ENCODE measurements at regions not wholly inside any gene's neighbourhood (a gene's known extent, or its start where the extent isn't known, plus 50 kb on each side); places are given as distances from the start of the nearest gene placed in this dataset.

DNA sequence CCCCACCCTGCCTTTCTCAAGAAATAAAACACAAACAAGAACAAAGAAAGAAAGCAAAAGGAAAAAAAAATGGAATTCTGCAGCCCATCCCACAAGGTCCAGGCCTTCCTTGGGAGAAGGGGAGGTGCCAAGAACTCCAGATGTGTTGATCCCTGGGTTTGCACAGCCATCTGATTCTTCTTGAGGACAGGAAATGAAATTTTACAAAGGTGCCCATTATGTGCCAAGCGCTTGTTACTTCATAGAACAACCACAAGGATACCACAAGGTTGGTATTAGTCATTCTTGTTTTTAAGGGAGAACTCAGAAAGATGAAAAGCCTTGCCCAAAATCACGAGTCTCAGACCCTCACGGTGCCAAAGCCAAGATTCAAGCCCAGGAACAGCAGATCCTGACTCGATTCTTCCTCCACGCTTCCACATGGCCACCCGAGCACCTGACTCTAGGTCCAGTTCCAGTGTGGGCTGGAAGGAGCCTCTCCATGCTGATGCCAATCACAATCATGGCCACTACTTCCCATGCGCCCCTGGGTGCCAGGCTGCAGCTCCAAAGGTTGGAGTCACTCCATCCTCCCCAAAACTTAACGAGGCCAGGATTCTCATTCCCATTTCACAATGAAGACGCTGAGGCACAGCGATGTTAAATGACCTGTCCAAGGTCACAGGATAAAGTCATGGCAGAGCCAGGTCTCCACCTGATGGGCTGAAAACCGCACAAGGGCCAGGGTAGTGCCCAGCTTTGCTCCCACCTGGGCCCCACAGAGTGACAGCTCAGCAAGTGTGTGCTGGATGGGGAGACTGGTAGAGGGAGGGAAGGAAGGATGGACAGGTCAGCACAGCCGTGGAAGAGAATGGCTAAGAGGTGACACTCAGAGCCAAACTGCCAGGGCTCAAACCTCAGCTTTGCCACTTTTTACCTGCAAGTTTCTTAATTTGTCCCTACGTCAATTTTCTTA is 66.7 kb upstream of the TOP1 start:
- peak; percentile 65 for DNase-seq (ENCODE audit: low read depth)
- TF ChIP-seq, protein P1, sequence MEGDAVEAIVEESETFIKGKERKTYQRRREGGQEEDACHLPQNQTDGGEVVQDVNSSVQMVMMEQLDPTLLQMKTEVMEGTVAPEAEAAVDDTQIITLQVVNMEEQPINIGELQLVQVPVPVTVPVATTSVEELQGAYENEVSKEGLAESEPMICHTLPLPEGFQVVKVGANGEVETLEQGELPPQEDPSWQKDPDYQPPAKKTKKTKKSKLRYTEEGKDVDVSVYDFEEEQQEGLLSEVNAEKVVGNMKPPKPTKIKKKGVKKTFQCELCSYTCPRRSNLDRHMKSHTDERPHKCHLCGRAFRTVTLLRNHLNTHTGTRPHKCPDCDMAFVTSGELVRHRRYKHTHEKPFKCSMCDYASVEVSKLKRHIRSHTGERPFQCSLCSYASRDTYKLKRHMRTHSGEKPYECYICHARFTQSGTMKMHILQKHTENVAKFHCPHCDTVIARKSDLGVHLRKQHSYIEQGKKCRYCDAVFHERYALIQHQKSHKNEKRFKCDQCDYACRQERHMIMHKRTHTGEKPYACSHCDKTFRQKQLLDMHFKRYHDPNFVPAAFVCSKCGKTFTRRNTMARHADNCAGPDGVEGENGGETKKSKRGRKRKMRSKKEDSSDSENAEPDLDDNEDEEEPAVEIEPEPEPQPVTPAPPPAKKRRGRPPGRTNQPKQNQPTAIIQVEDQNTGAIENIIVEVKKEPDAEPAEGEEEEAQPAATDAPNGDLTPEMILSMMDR (conservative IDR thresholded peaks at IDR 0.05; ENCODE audit: low read length) = no peak

DNA sequence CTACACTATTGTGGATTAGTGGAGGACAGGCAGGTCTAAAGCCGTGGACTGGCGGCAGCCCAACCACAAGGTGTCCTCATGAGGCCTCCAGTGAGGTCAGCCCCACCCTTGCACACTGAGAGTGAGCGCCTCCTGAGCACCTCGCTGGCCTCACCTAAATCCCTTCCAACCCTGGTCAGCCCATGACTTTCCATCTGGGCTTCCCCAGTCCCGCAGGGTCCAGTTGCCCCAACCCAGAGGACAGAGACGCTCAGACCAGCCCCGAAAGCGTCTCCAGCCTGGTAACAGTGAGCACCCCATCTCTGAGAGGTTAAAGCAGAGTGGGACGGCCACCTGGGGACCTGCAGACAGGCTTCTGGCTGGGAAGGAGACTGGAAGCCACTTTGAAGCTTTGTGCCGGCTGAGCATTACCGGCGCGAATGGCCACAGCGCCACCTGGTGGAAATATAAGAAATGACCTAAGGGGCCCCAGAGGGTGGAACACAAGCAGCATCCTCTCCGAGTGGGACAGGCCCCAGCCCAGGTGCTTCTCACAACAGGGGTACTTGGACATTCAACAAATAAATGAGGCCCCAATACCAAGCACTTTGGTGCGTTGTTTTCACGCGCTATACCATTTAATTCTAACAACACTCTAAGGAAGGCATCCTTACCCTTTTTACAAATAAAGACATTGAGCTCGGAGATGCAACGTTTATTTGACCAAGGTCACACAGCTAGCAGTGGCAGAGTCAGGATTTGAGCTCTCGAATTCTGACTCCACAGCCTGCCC is 65.7 kb upstream of the TOP1 start:
- DNase-seq (ENCODE audit: low read depth) = peak; percentile 43
- H3K4me3 ChIP-seq (ENCODE audit: low read length) = no peak overlapping the region
- TF ChIP-seq, protein P1 (conservative IDR thresholded peaks at IDR 0.05; ENCODE audit: low read length) = peak; percentile 78

More for the DNA sequence above, 66.7 kb upstream of the TOP1 start:
- H3K4me3 ChIP-seq (ENCODE audit: low read length) = no peak overlapping the region

DNA sequence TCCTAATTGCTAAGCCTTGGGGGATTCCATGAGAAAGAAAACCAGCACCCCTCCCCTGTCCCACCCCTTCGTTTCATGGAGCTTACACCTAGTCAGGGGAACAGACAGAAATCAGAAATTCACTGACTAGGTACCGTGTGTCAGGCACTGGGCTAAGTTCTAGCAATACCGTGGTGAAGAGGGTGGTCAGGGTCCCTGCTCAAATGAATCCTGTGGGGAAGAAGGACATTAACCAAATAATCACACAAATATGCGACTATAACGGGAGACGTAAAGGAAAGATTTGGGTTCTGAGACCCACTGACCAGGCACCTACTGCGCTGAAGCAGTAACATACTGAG is 65.1 kb upstream of the TOP1 start:
- TF ChIP-seq, protein P1 (conservative IDR thresholded peaks at IDR 0.05; ENCODE audit: low read length) = no peak
- H3K4me3 ChIP-seq (ENCODE audit: low read length) = no peak overlapping the region
- DNase-seq (ENCODE audit: low read depth) = no peak

DNA sequence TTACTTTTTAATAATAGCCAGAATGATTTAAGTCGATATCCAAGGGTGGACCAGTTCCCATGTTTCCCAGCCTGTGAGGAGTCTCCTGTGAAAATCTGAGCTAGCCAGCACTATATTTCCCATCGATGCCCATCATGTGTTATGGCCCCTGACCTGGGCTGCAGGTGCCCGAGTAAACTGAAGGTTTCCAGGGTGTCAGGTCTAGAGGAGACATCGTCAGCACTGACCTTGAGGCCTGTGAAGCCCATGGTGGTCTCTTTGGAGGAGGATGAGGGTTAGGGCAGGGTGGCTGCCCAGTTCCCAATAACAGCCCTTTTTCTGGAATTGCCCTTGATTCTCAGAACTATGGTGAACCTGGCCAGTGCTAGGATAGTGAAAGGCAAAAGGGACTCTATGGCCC is 63.0 kb upstream of the TOP1 start:
- H3K4me3 ChIP-seq (ENCODE audit: low read length) = no peak overlapping the region
- no peak for DNase-seq (ENCODE audit: low read depth)
- TF ChIP-seq, protein P1 (conservative IDR thresholded peaks at IDR 0.05; ENCODE audit: low read length) = no peak

DNA sequence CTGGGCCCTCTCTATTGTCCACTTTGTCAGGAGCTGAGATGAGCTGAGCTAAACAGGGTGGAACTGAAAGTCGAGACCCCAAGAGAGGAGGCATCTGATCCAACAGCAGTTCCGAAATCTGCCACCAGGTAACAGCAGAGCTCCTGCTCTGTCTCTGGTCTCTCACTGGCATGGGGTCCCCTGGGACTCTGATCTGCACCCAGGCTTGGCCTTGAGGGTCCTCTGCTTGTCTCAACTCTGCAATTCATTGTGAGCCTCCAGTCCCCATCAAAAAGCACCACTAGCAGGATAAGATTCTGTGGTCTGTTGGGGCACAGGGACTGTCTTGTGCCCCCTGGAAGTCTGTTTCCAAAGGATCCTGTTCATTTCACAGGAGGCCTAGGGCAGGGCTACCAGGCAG is 62.5 kb upstream of the TOP1 start:
- no peak overlapping the region for H3K4me3 ChIP-seq (ENCODE audit: low read length)
- no peak for DNase-seq (ENCODE audit: low read depth)
- TF ChIP-seq, protein P1 (conservative IDR thresholded peaks at IDR 0.05; ENCODE audit: low read length) = peak; percentile 38

DNA sequence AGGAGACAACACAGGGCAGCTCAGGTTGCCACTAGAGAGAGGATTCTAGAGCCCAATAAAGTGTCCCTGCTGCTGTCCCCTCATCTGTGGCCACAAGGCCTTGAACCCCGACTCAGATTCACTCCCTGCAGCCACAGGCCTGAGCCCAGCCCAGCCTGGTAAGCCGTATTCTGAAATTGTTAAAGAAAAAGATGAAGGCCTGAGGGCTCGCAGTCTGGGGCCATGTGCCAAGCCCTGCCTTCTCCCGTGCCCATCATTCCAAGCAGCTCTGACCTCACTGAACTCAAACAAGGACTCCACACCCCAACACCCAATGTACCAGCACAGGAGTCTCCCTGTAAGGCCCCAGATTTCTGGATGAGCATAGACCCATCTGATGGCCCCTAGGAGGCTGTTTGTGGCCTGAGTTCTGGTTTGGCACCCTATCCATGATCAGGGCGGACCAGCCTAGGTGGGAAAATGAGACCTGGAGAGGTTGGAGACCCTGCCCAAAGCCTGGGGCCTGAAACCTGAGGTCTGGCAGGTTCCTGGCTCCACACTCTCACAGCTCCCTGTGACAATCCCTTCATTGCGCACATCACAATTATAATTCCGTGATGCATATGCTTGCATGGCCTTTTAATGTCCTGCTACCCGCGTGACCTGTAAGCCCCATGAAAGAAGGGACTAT is 62.0 kb upstream of the TOP1 start:
- H3K4me3 ChIP-seq (ENCODE audit: low read length) = no peak overlapping the region
- TF ChIP-seq, protein P1 (conservative IDR thresholded peaks at IDR 0.05; ENCODE audit: low read length) = no peak
- no peak for DNase-seq (ENCODE audit: low read depth)

All from AG10803 (cell line).